GM11168 (cell line): ENCODE measurements at regions not wholly inside any gene's neighbourhood (a gene's known extent, or its start where the extent isn't known, plus 50 kb on each side); places are given as distances from the start of the nearest gene placed in this dataset.

Source experiments
- in situ Hi-C: fragments of 300-500 bp; cut with MboI; formaldehyde crosslinking; loops from one replicate; pipeline ENCODE4 v1.12.0; 2022; ENCODE audit warnings: low sequenced_read_pairs; ENCODE audit not compliant: unreplicated experiment

- in situ Hi-C loops: no loop called here
These were observed 52.7 kb upstream of the PELI1 start for GRCh38 chr2:64196963-64197362.

- in situ Hi-C loops: no loop called here
These were observed 56.9 kb upstream of the PELI1 start for GRCh38 chr2:64201151-64201550.

GRCh38 chr2:64202206-64202845 is 58.1 kb upstream of the PELI1 start:
- in situ Hi-C loops: no loop called here

GRCh38 chr2:64203131-64203857 is 59.1 kb upstream of the PELI1 start:
- in situ Hi-C loops: no loop called here

GRCh38 chr2:64203858-64204632 is 59.8 kb upstream of the PELI1 start:
- in situ Hi-C loops: no loop called here

- in situ Hi-C loops: no loop called here
These were observed 60.5 kb upstream of the PELI1 start for GRCh38 chr2:64204703-64205102.

GRCh38 chr2:64205415-64205814 is 61.2 kb upstream of the PELI1 start:
- in situ Hi-C loops: no loop called here

GRCh38 chr2:64207573-64207972 is 63.4 kb upstream of the PELI1 start:
- in situ Hi-C loops: no loop called here

- in situ Hi-C loops: no loop called here
These were observed 66.6 kb upstream of the PELI1 start for GRCh38 chr2:64210816-64211215.

GRCh38 chr2:64211276-64211921 is 67.2 kb upstream of the PELI1 start:
- in situ Hi-C loops: no loop called here

- in situ Hi-C loops: no loop called here
These were observed 68.1 kb upstream of the PELI1 start for GRCh38 chr2:64212346-64212745.

GRCh38 chr2:64212801-64213321 is 68.6 kb upstream of the PELI1 start:
- in situ Hi-C loops: no loop called here

GRCh38 chr2:64213532-64214275 is 69.5 kb upstream of the PELI1 start:
- in situ Hi-C loops: no loop called here

GRCh38 chr2:64214281-64215115 is 70.3 kb upstream of the PELI1 start:
- in situ Hi-C loops: no loop called here

- in situ Hi-C loops: no loop called here
These were observed 73.1 kb upstream of the PELI1 start for GRCh38 chr2:64217198-64217869.

- in situ Hi-C loops: no loop called here
These were observed 74.0 kb upstream of the PELI1 start for GRCh38 chr2:64218137-64218802.

- in situ Hi-C loops: no loop called here
These were observed 74.9 kb upstream of the PELI1 start for GRCh38 chr2:64219149-64219548.

- in situ Hi-C loops: no loop called here
These were observed 76.0 kb upstream of the PELI1 start for GRCh38 chr2:64220265-64220664.
